H1 (cell line): ENCODE measurements at regions not wholly inside any gene's neighbourhood (a gene's known extent, or its start where the extent isn't known, plus 50 kb on each side); places are given as distances from the start of the nearest gene placed in this dataset.

ENCODE experiments used
- CTCF ChIA-PET: fragments of 300-600 bp; sonication (Branson Sonifier 250); formaldehyde crosslinking; loops from one replicate; lab custom pipeline; 2021; ENCODE audit not compliant: partially characterized antibody; lab: Charles Lee
- POLR2A ChIA-PET: fragments of 300-600 bp; sonication (Branson Sonifier 250); formaldehyde crosslinking; loops from one replicate; lab custom pipeline; 2021; ENCODE audit warnings: inconsistent platforms; ENCODE audit not compliant: partially characterized antibody; lab: Charles Lee
- DNase-seq, 2 experiments: peaks; one replicate each; pipeline versions ENCODE4 v3.0.0 to v3.0.0-alpha.2; 2010 to 2022; ENCODE audit warnings: low spot score in 2 of 2, low read depth in 1 of 2, mixed read lengths in 1 of 2
- FAIRE-seq: peaks from 2 replicates; lab custom pipeline; 2011; peaks lifted over from hg19 to GRCh38; lab: Jason Lieb, UNC
- H2AFZ ChIP-seq: 2 replicates; pipeline ENCODE4 v1.8.1; 2012; ENCODE audit warnings: low read length, inconsistent platforms
- H2AK5ac ChIP-seq: 2 replicates; pipeline ENCODE4 v1.6.1; 2013; ENCODE audit warnings: low read depth, low read length
- H2BK120ac ChIP-seq: replicated peaks from 2 replicates; pipeline ENCODE3; 2013; ENCODE audit warnings: low read depth, low read length, inconsistent platforms
- H2BK12ac ChIP-seq: 2 replicates; pipeline ENCODE4 v1.6.1; 2013; ENCODE audit warnings: low read depth, low read length
- H2BK15ac ChIP-seq: 2 replicates; pipeline ENCODE4 v1.6.1; 2013; ENCODE audit warnings: low read length
- H2BK20ac ChIP-seq: 2 replicates; pipeline ENCODE4 v1.6.1; 2013; ENCODE audit warnings: low read length
- H2BK5ac ChIP-seq: 2 replicates; pipeline ENCODE4 v1.6.1; 2013; ENCODE audit warnings: low read depth, low read length
- H3K14ac ChIP-seq: 2 replicates; pipeline ENCODE4 v1.6.1; 2013; ENCODE audit warnings: inconsistent platforms; ENCODE audit not compliant: insufficient read length
- H3K18ac ChIP-seq: 2 replicates; pipeline ENCODE4 v1.6.1; 2013; ENCODE audit warnings: low read length; ENCODE audit errors: extremely low read depth
- H3K23ac ChIP-seq: 2 replicates; pipeline ENCODE4 v1.6.1; 2013; ENCODE audit warnings: inconsistent platforms; ENCODE audit not compliant: insufficient read length
- H3K23me2 ChIP-seq: 2 replicates; pipeline ENCODE4 v1.6.1; 2013; ENCODE audit warnings: low read depth, low read length
- H3K27ac ChIP-seq: 2 replicates; pipeline ENCODE4 v1.6.1; 2011; ENCODE audit warnings: low read depth, low read length, inconsistent platforms
- H3K27me3 ChIP-seq, 4 experiments: replicated peaks in 1 of 4; 1 replicate in 1 of 4; 2 replicates in 3 of 4; pipeline versions ENCODE4 v1.6.1 to v1.8.1; 2011 to 2013; ENCODE audit warnings: low read length in 3 of 4, mild to moderate bottlenecking in 3 of 4, inconsistent platforms in 2 of 4, mixed read lengths in 2 of 4, moderate library complexity in 1 of 4; ENCODE audit not compliant: control insufficient read depth in 3 of 4, insufficient read depth in 3 of 4; ENCODE audit errors: extremely low read depth in 1 of 4
- H3K36me3 ChIP-seq, 4 experiments: 2 replicates each; pipeline versions ENCODE4 v1.6.1 to v1.8.1; 2011 to 2013; ENCODE audit warnings: mild to moderate bottlenecking in 4 of 4, low read length in 3 of 4, moderate library complexity in 2 of 4, control low read depth in 1 of 4, inconsistent platforms in 1 of 4; ENCODE audit not compliant: insufficient read depth in 4 of 4, control insufficient read depth in 2 of 4
- H3K4ac ChIP-seq: replicated peaks from 2 replicates; pipeline ENCODE3; 2013; ENCODE audit warnings: low read length, low read depth, mixed read lengths, inconsistent platforms; ENCODE audit not compliant: insufficient read length
- H3K4me1 ChIP-seq, 4 experiments: replicated peaks in 1 of 4; 1 replicate in 1 of 4; 2 replicates in 3 of 4; pipeline versions ENCODE4 v1.6.1 to v1.8.1; 2011 to 2013; ENCODE audit warnings: low read length in 3 of 4, inconsistent platforms in 2 of 4, mixed read lengths in 1 of 4; ENCODE audit not compliant: insufficient read depth in 4 of 4, control insufficient read depth in 3 of 4
- H3K4me2 ChIP-seq, 2 experiments: 2 replicates each; pipeline versions ENCODE4 v1.6.1 to v1.8.1; 2011 to 2013; ENCODE audit warnings: low read depth in 2 of 2, low read length in 2 of 2, control low read depth in 1 of 2, inconsistent platforms in 1 of 2, mild to moderate bottlenecking in 1 of 2; ENCODE audit not compliant: insufficient read depth in 1 of 2
- H3K4me3 ChIP-seq, 4 experiments: fragments of 200-600, 300-600 bp in 1 of 4; sonication (generic), shearing (Covaris generic), sonication (Bioruptor Twin) in 1 of 4; 2 replicates each; pipeline versions ENCODE4 v1.5.1 to v1.8.1; 2011 to 2016; ENCODE audit warnings: low read length in 4 of 4, low read depth in 3 of 4, control low read depth in 2 of 4, inconsistent platforms in 2 of 4, mild to moderate bottlenecking in 2 of 4, mixed read lengths in 1 of 4, moderate library complexity in 1 of 4; ENCODE audit not compliant: insufficient read depth in 2 of 4; ENCODE audit errors: extremely low read depth in 1 of 4
- H3K56ac ChIP-seq: replicated peaks from 2 replicates; pipeline ENCODE3; 2013; ENCODE audit warnings: low read depth, mild to moderate bottlenecking, mixed read lengths, low read length, inconsistent platforms; ENCODE audit not compliant: insufficient read length
- H3K79me1 ChIP-seq: 2 replicates; pipeline ENCODE4 v1.6.1; 2013; ENCODE audit warnings: low read depth, low read length, control low read depth
- H3K79me2 ChIP-seq, 2 experiments: 2 replicates each; pipeline versions ENCODE4 v1.6.1 to v1.8.1; 2012 to 2013; ENCODE audit warnings: low read length in 2 of 2, mild to moderate bottlenecking in 2 of 2, inconsistent platforms in 1 of 2; ENCODE audit not compliant: insufficient read depth in 2 of 2, control insufficient read depth in 1 of 2
- H3K9ac ChIP-seq, 4 experiments: replicated peaks in 1 of 4; 1 replicate in 1 of 4; 2 replicates in 3 of 4; pipeline versions ENCODE4 v1.6.1 to v1.8.1; 2011 to 2013; ENCODE audit warnings: low read depth in 3 of 4, low read length in 3 of 4, control low read depth in 2 of 4, mild to moderate bottlenecking in 2 of 4, moderate library complexity in 2 of 4, inconsistent platforms in 1 of 4; ENCODE audit errors: extremely low read depth in 1 of 4
- H3K9me3 ChIP-seq, 2 experiments: 2 replicates each; pipeline versions ENCODE4 v1.6.1 to v1.8.1; 2012 to 2013; ENCODE audit warnings: mild to moderate bottlenecking in 2 of 2, moderate library complexity in 2 of 2, control low read depth in 1 of 2, inconsistent platforms in 1 of 2, low read depth in 1 of 2, low read length in 1 of 2, mixed read lengths in 1 of 2; ENCODE audit not compliant: insufficient read depth in 2 of 2
- H4K20me1 ChIP-seq, 2 experiments: replicated peaks in 1 of 2; 2 replicates each; pipeline versions ENCODE3 to v1.8.1; 2011 to 2013; ENCODE audit warnings: inconsistent platforms in 2 of 2, low read length in 2 of 2, mild to moderate bottlenecking in 1 of 2; ENCODE audit not compliant: insufficient read depth in 2 of 2, control insufficient read depth in 1 of 2
- H4K5ac ChIP-seq: 2 replicates; pipeline ENCODE4 v1.6.1; 2013; ENCODE audit warnings: low read length, low read depth, mixed read lengths, inconsistent platforms; ENCODE audit not compliant: insufficient read length
- H4K8ac ChIP-seq: 2 replicates; pipeline ENCODE4 v1.8.0; 2013; ENCODE audit warnings: mild to moderate bottlenecking, moderate library complexity, low read length, inconsistent platforms; ENCODE audit not compliant: insufficient read depth; ENCODE audit errors: extremely low read depth
- H4K91ac ChIP-seq: replicated peaks from 2 replicates; pipeline ENCODE3; 2013; ENCODE audit warnings: low read length, mixed read lengths, inconsistent platforms; ENCODE audit not compliant: insufficient read length
- ATF2 ChIP-seq: IDR thresholded peaks from 2 replicates; pipeline ENCODE4 v1.6.1; 2012; ENCODE audit warnings: low read length, inconsistent platforms
- CBX8 ChIP-seq: fragments of 300-800, 300-1000 bp; sonication (generic); IDR thresholded peaks from 2 replicates; pipeline ENCODE4 v1.7.1; 2016; ENCODE audit warnings: low read depth, low read length, borderline replicate concordance
- EZH2 ChIP-seq: fragments of 200-600 bp; sonication (generic); IDR thresholded peaks from 2 replicates; pipeline ENCODE4 v1.7.1; 2012; ENCODE audit warnings: low read depth, mild to moderate bottlenecking, moderate library complexity, low read length, inconsistent platforms; ENCODE audit not compliant: severe bottlenecking
- FOSL1 ChIP-seq: IDR thresholded peaks from 2 replicates; pipeline ENCODE4 v1.6.1; 2011; ENCODE audit warnings: mild to moderate bottlenecking, low read depth, low read length, moderate library complexity; ENCODE audit not compliant: insufficient read depth
- HDAC6 ChIP-seq: IDR thresholded peaks from one replicate; pipeline ENCODE4 v1.7.1; 2012; ENCODE audit warnings: low read depth, mild to moderate bottlenecking, inconsistent platforms, low read length, moderate library complexity
- KDM4A ChIP-seq: IDR thresholded peaks from one replicate; pipeline ENCODE4 v1.7.1; 2012; ENCODE audit warnings: low read depth, mild to moderate bottlenecking, moderate library complexity, low read length, inconsistent platforms; ENCODE audit not compliant: severe bottlenecking
- RFX5 ChIP-seq: IDR thresholded peaks from 2 replicates; pipeline ENCODE4 v1.6.1; 2011; ENCODE audit warnings: low read depth, low read length, improper control_type of control experiment, borderline replicate concordance
- RNF2 ChIP-seq: fragments of 200-900, 300-1000 bp; sonication (generic); IDR thresholded peaks from 2 replicates; pipeline ENCODE4 v1.7.1; 2016; ENCODE audit warnings: borderline replicate concordance, low read depth, mild to moderate bottlenecking, antibody characterized with exemption, low read length; ENCODE audit not compliant: poor library complexity, severe bottlenecking; ENCODE audit errors: missing control alignments
- SIRT6 ChIP-seq: IDR thresholded peaks from one replicate; pipeline ENCODE4 v1.7.1; 2012; ENCODE audit warnings: low read length, inconsistent platforms
- TAF1 ChIP-seq: IDR thresholded peaks from 2 replicates; pipeline ENCODE4 v1.6.1; 2011; ENCODE audit warnings: mild to moderate bottlenecking, low read depth, low read length
- TAF7 ChIP-seq: optimal IDR thresholded peaks from 2 replicates; pipeline ENCODE3; 2011; ENCODE audit warnings: low read depth, mild to moderate bottlenecking, inconsistent platforms, low read length, moderate library complexity, borderline replicate concordance
- TEAD4 ChIP-seq: IDR thresholded peaks from 2 replicates; pipeline ENCODE4 v1.6.1; 2012; ENCODE audit warnings: low read depth, low read length, inconsistent platforms, mixed read lengths
- ZNF274 ChIP-seq: IDR thresholded peaks from 2 replicates; pipeline ENCODE4 v1.7.0; 2012; ENCODE audit warnings: low read length, borderline replicate concordance; ENCODE audit errors: extremely low read depth
- WGBS, 2 experiments: shearing (Covaris generic) in 1 of 2; methylation state at CpG; one replicate each; pipeline versions ENCODE4 v1.1.6 to v1.1.7; 2013 to 2015; ENCODE audit warnings: low lambda C conversion rate in 2 of 2, mixed read lengths in 2 of 2, inconsistent platforms in 1 of 2, low coverage in 1 of 2, missing lambda C conversion rate in 1 of 2; ENCODE audit not compliant: insufficient replicate concordance in 2 of 2, insufficient coverage in 1 of 2, insufficient read length in 1 of 2; ENCODE audit errors: extremely low coverage in 1 of 2, missing lambda C conversion rate in 1 of 2; 5-methylcytosine and 5-hydroxymethylcytosine counted together

- Histone ChIP-seq H4K20me1 (no peaks in the 10 kb centered on the region), H2BK20ac (no peak overlapping the region), H4K5ac (no peak overlapping the region), H2BK5ac (no peak overlapping the region), H3K23ac (no peak overlapping the region), H2AK5ac (no peak overlapping the region), H3K4ac (no peak overlapping the region), H3K79me2 (no peaks in the 10 kb centered on the region), H3K56ac (no peak overlapping the region), H4K91ac (no peak overlapping the region), H3K4me2 (no peak overlapping the region), H3K9ac (no peak overlapping the region), H4K8ac (no peak overlapping the region), H3K4me3 (no peak overlapping the region), H2AFZ (no peak overlapping the region), H2BK12ac (no peak overlapping the region), H3K79me1 (no peaks in the 10 kb centered on the region), H3K23me2 (no peaks in the 10 kb centered on the region; the same call in 1 of the 2 replicates), H2BK120ac (no peak overlapping the region), H3K14ac (no peak overlapping the region), H3K4me1 (no peaks in the 10 kb centered on the region), H2BK15ac (no peak overlapping the region), H3K18ac (no peak overlapping the region), H3K27me3 (no peaks in the 10 kb centered on the region), H3K9me3 (no peaks in the 10 kb centered on the region; a peak in 1 of 4 replicates), H3K27ac (no peak overlapping the region), H3K36me3 (no peaks in the 10 kb centered on the region)
- FAIRE-seq: no peak
- no peak for DNase-seq
- 91% methylated on average over 4 of the region's 4 CpGs; no CpG with 5 or more reads in 1 of the 2 experiments for WGBS, 2 experiments
- CTCF ChIA-PET: interaction anchor here (0.8 to 0.9 kb wide), 2 partner anchors 17 to 49 kb away, joined by 4 to 5 read pairs; no protein-coding TSS in a partner anchor
- POLR2A ChIA-PET: no interaction called here
- TF ChIP-seq TEAD4: no peak
- no peak for TF ChIP-seq TAF1
- TF ChIP-seq SIRT6: no peak
- TF ChIP-seq RFX5: no peak
- no peak for TF ChIP-seq KDM4A
- TF ChIP-seq TAF7: no peak
- no peak for TF ChIP-seq ZNF274
- TF ChIP-seq CBX8: no peak
- no peak for TF ChIP-seq EZH2
- no peak for TF ChIP-seq HDAC6
- no peak for TF ChIP-seq FOSL1
- TF ChIP-seq RNF2: no peak
- TF ChIP-seq ATF2: no peak
Observed at GRCh38 chr14:25351269-25351668, 301.3 kb upstream of the STXBP6 start.
